Keratinocyte (primary cell): ENCODE measurements at regions not wholly inside any gene's neighbourhood (a gene's known extent, or its start where the extent isn't known, plus 50 kb on each side); places are given as distances from the start of the nearest gene placed in this dataset.

Experiments used
- DNase-seq: peaks from one replicate; pipeline ENCODE4 v3.0.0-alpha.2; 2011; ENCODE audit warnings: low read depth, missing footprints, low spot score
- FAIRE-seq: peaks from 2 replicates; lab custom pipeline; 2011; peaks lifted over from hg19 to GRCh38; lab: Jason Lieb, UNC
- H2AFZ ChIP-seq: 2 replicates; pipeline ENCODE4 v1.6.0; 2012; ENCODE audit warnings: low read length, control low read depth, inconsistent platforms; ENCODE audit not compliant: control insufficient read depth
- H3K27ac ChIP-seq: 2 replicates; pipeline ENCODE4 v1.5.1; 2011; ENCODE audit warnings: low read length; ENCODE audit not compliant: control insufficient read depth, insufficient read depth
- H3K27me3 ChIP-seq: 3 replicates; pipeline ENCODE4 v1.6.0; 2011; ENCODE audit warnings: low read length; ENCODE audit not compliant: control insufficient read depth, insufficient read depth; ENCODE audit errors: extremely low read depth
- H3K36me3 ChIP-seq, 2 experiments: 2 replicates in 1 of 2; 3 replicates in 1 of 2; pipeline ENCODE4 v1.5.1; 2011; ENCODE audit warnings: low read length in 2 of 2, mild to moderate bottlenecking in 1 of 2; ENCODE audit not compliant: control insufficient read depth in 2 of 2, insufficient read depth in 2 of 2; ENCODE audit errors: extremely low read depth in 1 of 2
- H3K4me1 ChIP-seq: 3 replicates; pipeline ENCODE4 v1.5.1; 2011; ENCODE audit warnings: low read length; ENCODE audit not compliant: control insufficient read depth, insufficient read depth; ENCODE audit errors: extremely low read depth
- H3K4me2 ChIP-seq: 3 replicates; pipeline ENCODE4 v1.6.0; 2011; ENCODE audit warnings: low read depth, low read length; ENCODE audit not compliant: control insufficient read depth, insufficient read depth; ENCODE audit errors: extremely low read depth
- H3K4me3 ChIP-seq, 3 experiments: fragments of 200-600 bp in 1 of 3; sonication (generic) in 1 of 3; 2 replicates in 2 of 3; 3 replicates in 1 of 3; pipeline ENCODE4 v1.5.1; 2011 to 2016; ENCODE audit warnings: low read length in 3 of 3, mild to moderate bottlenecking in 3 of 3, control low read depth in 2 of 3, inconsistent platforms in 1 of 3, low read depth in 1 of 3, mixed read lengths in 1 of 3, mixed run types in 1 of 3, moderate library complexity in 1 of 3; ENCODE audit not compliant: control insufficient read depth in 2 of 3, insufficient read depth in 2 of 3; ENCODE audit errors: extremely low read depth in 1 of 3
- H3K79me2 ChIP-seq: 2 replicates; pipeline ENCODE4 v1.6.0; 2012; ENCODE audit warnings: low read length; ENCODE audit not compliant: control insufficient read depth, insufficient read depth
- H3K9ac ChIP-seq: 3 replicates; pipeline ENCODE4 v1.6.0; 2011; ENCODE audit warnings: low read length; ENCODE audit not compliant: control insufficient read depth, insufficient read depth; ENCODE audit errors: extremely low read depth
- H3K9me1 ChIP-seq: 3 replicates; pipeline ENCODE4 v1.6.0; 2011; ENCODE audit warnings: low read length; ENCODE audit not compliant: control insufficient read depth, insufficient read depth; ENCODE audit errors: extremely low read depth
- H3K9me3 ChIP-seq: 2 replicates; pipeline ENCODE4 v1.5.1; 2012; ENCODE audit warnings: low read depth, low read length; ENCODE audit not compliant: control insufficient read depth
- H4K20me1 ChIP-seq: 3 replicates; pipeline ENCODE4 v1.6.0; 2011; ENCODE audit warnings: low read length; ENCODE audit not compliant: control insufficient read depth, insufficient read depth; ENCODE audit errors: extremely low read depth
- EZH2 ChIP-seq: IDR thresholded peaks from one replicate; pipeline ENCODE4 v1.6.1; 2012; ENCODE audit warnings: inconsistent platforms, mild to moderate bottlenecking, low read length, moderate library complexity
- dilution Hi-C: fragments of 300-500 bp; cut with MboI; formaldehyde crosslinking; loops from one replicate; pipeline ENCODE4 v1.7.0; 2020; ENCODE audit warnings: low sequenced_read_pairs; ENCODE audit not compliant: extremely low pct_ligation_motif_present
- TF ChIP-seq, protein P1 (sequence below), 3 experiments: IDR thresholded peaks in 1 of 3; conservative IDR thresholded peaks in 1 of 3; optimal IDR thresholded peaks in 1 of 3; 2 replicates in 2 of 3; 3 replicates in 1 of 3; pipeline versions ENCODE3 to v1.5.1; 2011; ENCODE audit warnings: low read length in 3 of 3, mild to moderate bottlenecking in 3 of 3, moderate library complexity in 2 of 3, control low read depth in 1 of 3, inconsistent platforms in 1 of 3; ENCODE audit not compliant: insufficient read depth in 2 of 3; ENCODE audit errors: extremely low read depth in 1 of 3

DNA sequence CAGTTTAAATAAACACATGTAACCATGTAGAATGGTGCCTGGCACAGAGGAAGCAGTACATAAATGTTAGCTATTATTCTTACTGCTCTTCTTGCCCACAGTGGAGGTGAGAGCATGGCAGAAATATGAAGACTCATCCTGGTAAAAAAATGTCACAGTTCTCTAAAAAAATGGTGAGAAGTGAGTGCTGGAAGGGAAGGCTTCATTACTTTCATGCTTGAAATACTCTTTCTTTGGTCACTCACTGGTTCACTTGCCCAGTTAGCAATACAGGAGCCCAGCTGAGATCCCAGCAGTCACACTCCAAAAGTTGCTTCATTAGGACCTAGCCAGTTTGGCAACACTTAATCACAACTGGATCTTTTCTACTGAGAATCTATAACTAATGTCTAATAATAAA lies 1017.2 kb downstream of the TUSC7 start:
- FAIRE-seq (no peak), DNase-seq (no peak)
- Histone ChIP-seq H3K9me3 (no peaks in the 10 kb centered on the region), H3K27me3 (no peaks in the 10 kb centered on the region), H3K4me1 (no peaks in the 10 kb centered on the region), H3K79me2 (no peaks in the 10 kb centered on the region), H2AFZ (no peak overlapping the region), H3K4me2 (no peak overlapping the region), H4K20me1 (no peaks in the 10 kb centered on the region), H3K27ac (no peak overlapping the region), H3K4me3 (no peak overlapping the region), H3K9me1 (no peaks in the 10 kb centered on the region), H3K9ac (no peak overlapping the region), H3K36me3 (no peaks in the 10 kb centered on the region)
- dilution Hi-C loops: no loop called here
- no peak for TF ChIP-seq EZH2
- TF ChIP-seq, protein P1, sequence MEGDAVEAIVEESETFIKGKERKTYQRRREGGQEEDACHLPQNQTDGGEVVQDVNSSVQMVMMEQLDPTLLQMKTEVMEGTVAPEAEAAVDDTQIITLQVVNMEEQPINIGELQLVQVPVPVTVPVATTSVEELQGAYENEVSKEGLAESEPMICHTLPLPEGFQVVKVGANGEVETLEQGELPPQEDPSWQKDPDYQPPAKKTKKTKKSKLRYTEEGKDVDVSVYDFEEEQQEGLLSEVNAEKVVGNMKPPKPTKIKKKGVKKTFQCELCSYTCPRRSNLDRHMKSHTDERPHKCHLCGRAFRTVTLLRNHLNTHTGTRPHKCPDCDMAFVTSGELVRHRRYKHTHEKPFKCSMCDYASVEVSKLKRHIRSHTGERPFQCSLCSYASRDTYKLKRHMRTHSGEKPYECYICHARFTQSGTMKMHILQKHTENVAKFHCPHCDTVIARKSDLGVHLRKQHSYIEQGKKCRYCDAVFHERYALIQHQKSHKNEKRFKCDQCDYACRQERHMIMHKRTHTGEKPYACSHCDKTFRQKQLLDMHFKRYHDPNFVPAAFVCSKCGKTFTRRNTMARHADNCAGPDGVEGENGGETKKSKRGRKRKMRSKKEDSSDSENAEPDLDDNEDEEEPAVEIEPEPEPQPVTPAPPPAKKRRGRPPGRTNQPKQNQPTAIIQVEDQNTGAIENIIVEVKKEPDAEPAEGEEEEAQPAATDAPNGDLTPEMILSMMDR (optimal IDR thresholded peaks at IDR 0.05 in 1 of 3, IDR thresholded peaks at IDR 0.05 in 1 of 3, conservative IDR thresholded peaks at IDR 0.05 in 1 of 3; ENCODE audit: extremely low read depth in 1 of 3, insufficient read depth in 2 of 3, low read length in 3 of 3): no peak

DNA sequence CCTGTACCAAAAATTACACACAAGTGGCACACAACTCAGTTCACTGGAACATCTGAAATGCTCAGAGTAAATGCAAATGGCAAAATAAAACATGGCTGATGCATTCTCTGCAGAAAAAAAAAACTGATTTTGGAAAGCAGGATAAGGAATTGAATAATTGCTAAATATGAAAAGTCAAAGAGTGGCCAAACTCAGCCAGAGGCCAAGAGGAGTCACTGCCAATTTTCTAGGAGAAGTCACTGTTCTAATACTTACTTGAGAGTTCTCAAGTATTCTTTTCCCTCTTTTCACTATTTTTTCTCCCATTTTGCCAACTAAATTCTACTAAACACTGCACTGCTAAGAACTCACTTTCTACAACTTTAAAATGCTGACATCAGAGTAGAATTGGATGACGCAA lies 1018.6 kb downstream of the TUSC7 start:
- no peak overlapping the region for H3K4me3 ChIP-seq
- no peak overlapping the region for H2AFZ ChIP-seq
- H3K4me1 ChIP-seq: no peaks in the 10 kb centered on the region
- no peak for TF ChIP-seq EZH2
- TF ChIP-seq, protein P1 (optimal IDR thresholded peaks at IDR 0.05 in 1 of 3, IDR thresholded peaks at IDR 0.05 in 1 of 3, conservative IDR thresholded peaks at IDR 0.05 in 1 of 3; ENCODE audit: extremely low read depth in 1 of 3, insufficient read depth in 2 of 3, low read length in 3 of 3): no peak
- no peaks in the 10 kb centered on the region for H3K9me3 ChIP-seq
- H3K27ac ChIP-seq: no peak overlapping the region
- no peak overlapping the region for H3K4me2 ChIP-seq
- dilution Hi-C loops: no loop called here
- DNase-seq (no peak), FAIRE-seq (no peak)
- H3K27me3 ChIP-seq: no peaks in the 10 kb centered on the region
- no peaks in the 10 kb centered on the region for H3K36me3 ChIP-seq
- no peaks in the 10 kb centered on the region for H3K9me1 ChIP-seq
- no peak overlapping the region for H3K9ac ChIP-seq
- no peaks in the 10 kb centered on the region for H4K20me1 ChIP-seq
- no peaks in the 10 kb centered on the region for H3K79me2 ChIP-seq
